B cell (primary cell): ENCODE measurements at regions not wholly inside any gene's neighbourhood (a gene's known extent, or its start where the extent isn't known, plus 50 kb on each side); places are given as distances from the start of the nearest gene placed in this dataset.
"Not testable (repeated sequence)": the region's sequence is repeated elsewhere in the genome, so short reads cannot be mapped to it uniquely, and the experiment has no call there.

Experiments
- EZH2 ChIP-seq: IDR thresholded peaks from 2 replicates; pipeline ENCODE4 v1.6.1; 2012; ENCODE audit warnings: borderline replicate concordance, low read depth, mild to moderate bottlenecking, moderate library complexity, low read length; ENCODE audit not compliant: insufficient read depth, poor library complexity, severe bottlenecking
- TF ChIP-seq, protein P1 (sequence below): fragments of 200-600 bp; IDR thresholded peaks from one replicate; pipeline ENCODE4 v1.8.0; 2022; ENCODE audit warnings: antibody characterized with exemption, mild to moderate bottlenecking

DNA sequence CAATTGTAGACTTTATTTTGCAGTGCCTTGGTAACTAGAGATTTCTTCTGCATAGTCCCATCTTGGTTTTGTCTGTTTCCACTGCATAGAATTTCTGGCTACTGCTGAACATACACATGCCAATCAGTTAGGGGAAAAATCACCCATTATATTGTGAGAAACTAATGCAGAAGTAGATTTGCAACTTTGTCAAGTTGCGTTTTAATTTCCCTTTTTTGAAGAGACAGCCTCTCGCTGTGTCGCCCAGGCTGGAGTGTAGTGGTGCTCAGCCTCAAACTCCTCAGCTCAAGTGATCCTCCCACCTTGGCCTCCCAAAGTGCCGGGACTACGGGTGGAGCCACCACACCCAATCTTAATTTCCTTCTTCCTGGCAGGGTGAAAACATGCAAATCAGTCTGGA, 83.1 kb upstream of the WSB1 start:
- TF ChIP-seq, protein P1, sequence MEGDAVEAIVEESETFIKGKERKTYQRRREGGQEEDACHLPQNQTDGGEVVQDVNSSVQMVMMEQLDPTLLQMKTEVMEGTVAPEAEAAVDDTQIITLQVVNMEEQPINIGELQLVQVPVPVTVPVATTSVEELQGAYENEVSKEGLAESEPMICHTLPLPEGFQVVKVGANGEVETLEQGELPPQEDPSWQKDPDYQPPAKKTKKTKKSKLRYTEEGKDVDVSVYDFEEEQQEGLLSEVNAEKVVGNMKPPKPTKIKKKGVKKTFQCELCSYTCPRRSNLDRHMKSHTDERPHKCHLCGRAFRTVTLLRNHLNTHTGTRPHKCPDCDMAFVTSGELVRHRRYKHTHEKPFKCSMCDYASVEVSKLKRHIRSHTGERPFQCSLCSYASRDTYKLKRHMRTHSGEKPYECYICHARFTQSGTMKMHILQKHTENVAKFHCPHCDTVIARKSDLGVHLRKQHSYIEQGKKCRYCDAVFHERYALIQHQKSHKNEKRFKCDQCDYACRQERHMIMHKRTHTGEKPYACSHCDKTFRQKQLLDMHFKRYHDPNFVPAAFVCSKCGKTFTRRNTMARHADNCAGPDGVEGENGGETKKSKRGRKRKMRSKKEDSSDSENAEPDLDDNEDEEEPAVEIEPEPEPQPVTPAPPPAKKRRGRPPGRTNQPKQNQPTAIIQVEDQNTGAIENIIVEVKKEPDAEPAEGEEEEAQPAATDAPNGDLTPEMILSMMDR: not testable (repeated sequence)
- TF ChIP-seq EZH2: not testable (repeated sequence)
